Suprapubic skin (tissue), 4 donors: ENCODE measurements at regions not wholly inside any gene's neighbourhood (a gene's known extent, or its start where the extent isn't known, plus 50 kb on each side); places are given as distances from the start of the nearest gene placed in this dataset.

ENCODE experiments used
- DNase-seq, 2 donors: peaks; one replicate each; pipeline ENCODE4 v3.0.0-alpha.2; 2019; ENCODE audit warnings: low spot score in 2 of 2
- H3K27ac ChIP-seq: fragments of 200-600 bp; sonication (generic); one replicate; pipeline ENCODE4 v1.5.1; 2019
- H3K27me3 ChIP-seq: fragments of 200-600 bp; sonication (generic); one replicate; pipeline ENCODE4 v1.5.1; 2019
- H3K36me3 ChIP-seq: fragments of 200-600 bp; sonication (generic); one replicate; pipeline ENCODE4 v1.5.1; 2019
- H3K4me1 ChIP-seq: fragments of 200-600 bp; sonication (generic); one replicate; pipeline ENCODE4 v1.5.1; 2019
- H3K4me3 ChIP-seq: fragments of 200-600 bp; sonication (generic); one replicate; pipeline ENCODE4 v1.5.1; 2019; ENCODE audit warnings: mild to moderate bottlenecking
- H3K9me3 ChIP-seq: fragments of 200-600 bp; sonication (generic); one replicate; pipeline ENCODE4 v1.5.1; 2019
- CTCF ChIP-seq, 2 donors: fragments of 200-600 bp in 1 of 2; fragments of 450-650 bp in 1 of 2; sonication (generic) in 1 of 2; IDR thresholded peaks; one replicate each; pipeline ENCODE4 v1.5.1; 2016 to 2019; ENCODE audit warnings: antibody characterized with exemption in 2 of 2, mild to moderate bottlenecking in 1 of 2, moderate library complexity in 1 of 2
- EP300 ChIP-seq: sonication (generic); formaldehyde crosslinking; IDR thresholded peaks from one replicate; pipeline ENCODE4 v1.6.1; 2017; ENCODE audit warnings: antibody characterized with exemption
- POLR2A ChIP-seq, 2 donors: fragments of 450-650 bp; IDR thresholded peaks; one replicate each; pipeline ENCODE4 v1.6.1; 2017; ENCODE audit warnings: antibody characterized with exemption in 2 of 2, mild to moderate bottlenecking in 2 of 2, moderate library complexity in 2 of 2
- POLR2AphosphoS5 ChIP-seq, 3 donors: sonication (generic); formaldehyde crosslinking; IDR thresholded peaks; one replicate each; pipeline ENCODE4 v1.6.1; 2017; ENCODE audit warnings: antibody characterized with exemption in 3 of 3
- WGBS: methylation state at CpG from one replicate; pipeline ENCODE4 v1.1.5; 2018; 5-methylcytosine and 5-hydroxymethylcytosine counted together

GRCh38 chr7:63024446-63024845 is 974.2 kb upstream of the ZNF722 start:
- WGBS, result 74% methylated on average over 5 of the region's 5 CpGs
- no peak for TF ChIP-seq POLR2A (IDR thresholded peaks at IDR 0.05)
- TF ChIP-seq CTCF (IDR thresholded peaks at IDR 0.05), result no peak
- no peaks in the 10 kb centered on the region for H3K4me1 ChIP-seq
- peaks cover 10% of the 10 kb centered on the region for H3K9me3 ChIP-seq
- no peak for DNase-seq
- H3K27me3 ChIP-seq, result no peaks in the 10 kb centered on the region
- no peak overlapping the region for H3K4me3 ChIP-seq
- H3K36me3 ChIP-seq, result no peaks in the 10 kb centered on the region
- no peak overlapping the region for H3K27ac ChIP-seq

DNA sequence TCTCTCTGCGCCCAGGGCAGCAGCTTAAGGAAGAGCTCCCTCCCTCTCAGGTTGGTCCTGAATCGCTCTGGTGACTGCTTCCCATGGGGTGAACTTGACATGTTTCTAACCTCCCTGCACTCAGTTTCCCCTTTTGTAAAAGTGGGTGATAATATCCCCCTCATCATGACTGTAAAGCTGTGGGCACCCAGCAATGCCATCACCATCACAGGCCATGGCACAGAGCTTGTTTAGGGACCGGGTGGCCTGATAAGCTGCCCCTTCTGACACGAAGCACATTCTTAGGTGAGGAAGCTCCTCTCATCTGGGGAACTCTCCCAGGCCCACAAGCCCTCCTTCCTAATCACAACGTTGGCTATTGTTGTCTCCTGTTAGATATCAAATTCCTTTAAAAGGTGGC is 972.8 kb upstream of the ZNF722 start:
- peaks cover 15% of the 10 kb centered on the region for H3K9me3 ChIP-seq
- no peaks in the 10 kb centered on the region for H3K4me1 ChIP-seq
- no peak for DNase-seq
- TF ChIP-seq EP300 (no peak), POLR2AphosphoS5 (IDR thresholded peaks at IDR 0.05) (no peak)
- 73% methylated on average over 5 of the region's 5 CpGs for WGBS
- no peaks in the 10 kb centered on the region for H3K27me3 ChIP-seq
- no peak overlapping the region for H3K4me3 ChIP-seq
- H3K36me3 ChIP-seq, result no peaks in the 10 kb centered on the region
- H3K27ac ChIP-seq, result no peak overlapping the region

DNA sequence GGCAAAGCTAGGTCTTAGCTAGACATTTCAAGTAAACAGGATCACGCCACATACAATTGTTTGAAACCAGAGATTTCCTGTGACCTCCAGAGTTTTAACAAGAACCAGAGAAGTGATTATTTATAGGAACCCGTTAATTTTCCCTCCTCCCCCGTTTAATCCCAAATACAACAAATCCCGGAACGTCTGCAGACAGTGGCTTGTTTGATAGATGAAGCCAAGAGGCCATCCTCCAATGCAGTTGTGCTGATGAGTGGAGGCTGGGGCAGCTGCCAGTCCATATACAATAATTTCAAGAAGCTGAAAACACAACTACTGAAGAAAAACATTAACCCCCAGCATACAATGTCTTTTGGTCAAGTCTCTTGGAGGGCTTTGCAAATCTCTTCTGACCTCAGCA is 971.6 kb upstream of the ZNF722 start:
- 82% methylated on average over 5 of the region's 5 CpGs for WGBS
- Histone ChIP-seq H3K4me1 (no peaks in the 10 kb centered on the region), H3K27ac (no peak overlapping the region), H3K4me3 (no peak overlapping the region), H3K27me3 (no peaks in the 10 kb centered on the region), H3K36me3 (no peaks in the 10 kb centered on the region), H3K9me3 (peaks cover 20% of the 10 kb centered on the region)
- TF ChIP-seq POLR2A (IDR thresholded peaks at IDR 0.05), result no peak
- TF ChIP-seq POLR2AphosphoS5 (IDR thresholded peaks at IDR 0.05), result no peak
- no peak for TF ChIP-seq CTCF (IDR thresholded peaks at IDR 0.05)
- no peak for TF ChIP-seq EP300
- no peak for DNase-seq

GRCh38 chr7:63028376-63029206 is 970.1 kb upstream of the ZNF722 start:
- peaks cover 20% of the 10 kb centered on the region for H3K9me3 ChIP-seq
- no peak for DNase-seq
- H3K4me3 ChIP-seq, result no peak overlapping the region
- H3K36me3 ChIP-seq, result no peaks in the 10 kb centered on the region
- no peak for TF ChIP-seq CTCF (IDR thresholded peaks at IDR 0.05)
- TF ChIP-seq EP300, result no peak
- no peak for TF ChIP-seq POLR2AphosphoS5 (IDR thresholded peaks at IDR 0.05)
- no peak for TF ChIP-seq POLR2A (IDR thresholded peaks at IDR 0.05)
- whole genome bisulfite sequencing, result 79% methylated on average over 15 of the region's 15 CpGs
- no peaks in the 10 kb centered on the region for H3K27me3 ChIP-seq
- H3K27ac ChIP-seq, result no peak overlapping the region
- H3K4me1 ChIP-seq, result no peaks in the 10 kb centered on the region

- WGBS, result 75% methylated on average over 3 of the region's 3 CpGs
- Histone ChIP-seq H3K36me3 (no peaks in the 10 kb centered on the region), H3K27ac (no peak overlapping the region), H3K9me3 (peaks cover 23% of the 10 kb centered on the region), H3K4me3 (no peak overlapping the region), H3K4me1 (no peaks in the 10 kb centered on the region), H3K27me3 (no peaks in the 10 kb centered on the region)
- no peak for DNase-seq
- TF ChIP-seq CTCF (IDR thresholded peaks at IDR 0.05) (no peak), POLR2AphosphoS5 (IDR thresholded peaks at IDR 0.05) (no peak), EP300 (no peak), POLR2A (IDR thresholded peaks at IDR 0.05) (no peak)
These were observed 969.5 kb upstream of the ZNF722 start for GRCh38 chr7:63029207-63029522.

- no peaks in the 10 kb centered on the region for H3K36me3 ChIP-seq
- no peak overlapping the region for H3K27ac ChIP-seq
- no peak for TF ChIP-seq CTCF (IDR thresholded peaks at IDR 0.05)
- TF ChIP-seq POLR2AphosphoS5 (IDR thresholded peaks at IDR 0.05), result no peak
- no peak for TF ChIP-seq POLR2A (IDR thresholded peaks at IDR 0.05)
- TF ChIP-seq EP300, result no peak
- peaks cover 24% of the 10 kb centered on the region for H3K9me3 ChIP-seq
- DNase-seq, result no peak
- WGBS, result 57% methylated on average over 13 of the region's 13 CpGs
- H3K4me1 ChIP-seq, result no peaks in the 10 kb centered on the region
- no peaks in the 10 kb centered on the region for H3K27me3 ChIP-seq
- no peak overlapping the region for H3K4me3 ChIP-seq
These were observed 968.6 kb upstream of the ZNF722 start for GRCh38 chr7:63030061-63030460.
